H9 (cell line): ENCODE measurements at regions not wholly inside any gene's neighbourhood (a gene's known extent, or its start where the extent isn't known, plus 50 kb on each side); places are given as distances from the start of the nearest gene placed in this dataset.

Experiments used
- DNase-seq: peaks from one replicate; pipeline ENCODE4 v3.0.0-alpha.2; 2017
- H2AFZ ChIP-seq: one replicate; pipeline ENCODE4 v1.6.1; 2013; ENCODE audit warnings: mild to moderate bottlenecking, low read length, control low read depth, moderate library complexity
- H2AK5ac ChIP-seq: 2 replicates; pipeline ENCODE4 v1.6.1; 2013; ENCODE audit warnings: low read length, control low read depth, mixed read lengths; ENCODE audit not compliant: insufficient read length
- H2BK120ac ChIP-seq: one replicate; pipeline ENCODE4 v1.6.1; 2013; ENCODE audit warnings: low read depth, mild to moderate bottlenecking, low read length, control low read depth, inconsistent platforms; ENCODE audit not compliant: poor library complexity, severe bottlenecking
- H2BK12ac ChIP-seq: 2 replicates; pipeline ENCODE4 v1.6.1; 2013; ENCODE audit warnings: low read length, control low read depth, mixed read lengths, low read depth; ENCODE audit not compliant: insufficient read length
- H2BK15ac ChIP-seq: 2 replicates; pipeline ENCODE4 v1.6.1; 2013; ENCODE audit warnings: low read depth, low read length, control low read depth
- H2BK20ac ChIP-seq: one replicate; pipeline ENCODE4 v1.6.1; 2013; ENCODE audit warnings: low read depth, mild to moderate bottlenecking, low read length, control low read depth, inconsistent platforms; ENCODE audit not compliant: poor library complexity, severe bottlenecking
- H2BK5ac ChIP-seq: 2 replicates; pipeline ENCODE4 v1.6.1; 2013; ENCODE audit warnings: low read length, control low read depth, mixed read lengths; ENCODE audit not compliant: insufficient read length
- H3K14ac ChIP-seq: 2 replicates; pipeline ENCODE4 v1.6.1; 2013; ENCODE audit warnings: low read length, control low read depth; ENCODE audit not compliant: insufficient read depth
- H3K18ac ChIP-seq: 2 replicates; pipeline ENCODE4 v1.6.1; 2013; ENCODE audit warnings: low read depth, mild to moderate bottlenecking, mixed read lengths, low read length, control low read depth; ENCODE audit not compliant: insufficient read length
- H3K23ac ChIP-seq: 2 replicates; pipeline ENCODE4 v1.6.1; 2013; ENCODE audit warnings: low read length, control low read depth, mixed read lengths, low read depth; ENCODE audit not compliant: insufficient read length
- H3K23me2 ChIP-seq: 2 replicates; pipeline ENCODE4 v1.6.1; 2013; ENCODE audit warnings: low read depth, mild to moderate bottlenecking, mixed read lengths, low read length, control low read depth; ENCODE audit not compliant: insufficient read length, poor library complexity, severe bottlenecking
- H3K27ac ChIP-seq: 2 replicates; pipeline ENCODE4 v1.5.1; 2013; ENCODE audit warnings: low read length, control low read depth, mixed read lengths, low read depth; ENCODE audit not compliant: insufficient read length
- H3K27me3 ChIP-seq: 2 replicates; pipeline ENCODE4 v1.6.1; 2013; ENCODE audit warnings: low read length, control low read depth, inconsistent platforms; ENCODE audit not compliant: insufficient read depth
- H3K4ac ChIP-seq: 2 replicates; pipeline ENCODE4 v1.6.1; 2013; ENCODE audit warnings: low read depth, mild to moderate bottlenecking, control low read depth, inconsistent platforms, low read length, moderate library complexity
- H3K4me1 ChIP-seq: 2 replicates; pipeline ENCODE4 v1.6.1; 2013; ENCODE audit warnings: low read length, control low read depth, inconsistent platforms; ENCODE audit not compliant: insufficient read depth
- H3K4me2 ChIP-seq: 2 replicates; pipeline ENCODE4 v1.6.1; 2013; ENCODE audit warnings: low read length, control low read depth, mixed read lengths; ENCODE audit not compliant: insufficient read length, insufficient read depth
- H3K56ac ChIP-seq: 2 replicates; pipeline ENCODE4 v1.6.1; 2013; ENCODE audit warnings: low read depth, mild to moderate bottlenecking, mixed read lengths, low read length, control low read depth; ENCODE audit not compliant: insufficient read length
- H3K79me1 ChIP-seq: 2 replicates; pipeline ENCODE4 v1.6.1; 2013; ENCODE audit warnings: low read depth, mild to moderate bottlenecking, moderate library complexity, low read length, control low read depth, inconsistent platforms; ENCODE audit not compliant: insufficient read depth, poor library complexity, severe bottlenecking
- H3K79me2 ChIP-seq: 2 replicates; pipeline ENCODE4 v1.6.1; 2013; ENCODE audit warnings: low read length, control low read depth, inconsistent platforms; ENCODE audit not compliant: insufficient read depth
- H3K9ac ChIP-seq: 2 replicates; pipeline ENCODE4 v1.6.1; 2013; ENCODE audit warnings: low read length, control low read depth, mixed read lengths; ENCODE audit not compliant: insufficient read length; ENCODE audit errors: extremely low read depth
- H3K9me3 ChIP-seq: one replicate; pipeline ENCODE4 v1.6.1; 2013; ENCODE audit warnings: low read depth, low read length, inconsistent platforms; ENCODE audit not compliant: control insufficient read depth
- H3T11ph ChIP-seq: one replicate; pipeline ENCODE4 v1.6.1; 2013; ENCODE audit warnings: mild to moderate bottlenecking, low read length, control low read depth, inconsistent platforms
- H4K20me1 ChIP-seq: one replicate; pipeline ENCODE4 v1.6.1; 2013; ENCODE audit not compliant: control insufficient read depth, insufficient read length, insufficient read depth
- H4K5ac ChIP-seq: 2 replicates; pipeline ENCODE4 v1.6.1; 2013; ENCODE audit warnings: low read depth, mild to moderate bottlenecking, mixed read lengths, low read length, control low read depth; ENCODE audit not compliant: insufficient read length
- H4K8ac ChIP-seq: replicated peaks from 2 replicates; pipeline ENCODE4 v1.6.1; 2013; ENCODE audit warnings: low read length, control low read depth, mixed read lengths, low read depth; ENCODE audit not compliant: insufficient read length
- H4K91ac ChIP-seq: 2 replicates; pipeline ENCODE4 v1.6.1; 2013; ENCODE audit warnings: low read depth, mild to moderate bottlenecking, moderate library complexity, mixed read lengths, low read length, control low read depth; ENCODE audit not compliant: insufficient read length
- H3K27ac Mint-ChIP-seq, 3 experiments: 2 replicates in 2 of 3; 3 replicates in 1 of 3; pipeline ENCODE4 v1.8.0; 2020 to 2021; ENCODE audit warnings: mixed read lengths in 3 of 3, mild to moderate bottlenecking in 1 of 3, moderate library complexity in 1 of 3
- H3K27me3 Mint-ChIP-seq: 2 replicates; pipeline ENCODE4 v1.8.0; 2021; ENCODE audit warnings: low read depth, mild to moderate bottlenecking, moderate library complexity, mixed read lengths
- H3K36me3 Mint-ChIP-seq, 3 experiments: 2 replicates in 2 of 3; 3 replicates in 1 of 3; pipeline ENCODE4 v1.8.0; 2020 to 2021; ENCODE audit warnings: low read depth in 3 of 3, mixed read lengths in 3 of 3; ENCODE audit not compliant: insufficient read depth in 1 of 3
- H3K4me1 Mint-ChIP-seq, 2 experiments: 2 replicates each; pipeline ENCODE4 v1.8.0; 2020; ENCODE audit warnings: mixed read lengths in 2 of 2
- H3K4me3 Mint-ChIP-seq, 2 experiments: 2 replicates in 1 of 2; 3 replicates in 1 of 2; pipeline ENCODE4 v1.8.0; 2020 to 2021; ENCODE audit warnings: mild to moderate bottlenecking in 2 of 2, mixed read lengths in 2 of 2, moderate library complexity in 1 of 2
- H3K9me3 Mint-ChIP-seq, 2 experiments: 2 replicates in 1 of 2; 3 replicates in 1 of 2; pipeline ENCODE4 v1.8.0; 2020; ENCODE audit warnings: mild to moderate bottlenecking in 2 of 2, mixed read lengths in 2 of 2, moderate library complexity in 1 of 2
- WGBS: extraction: QIAGEN DNeasy Blood & Tissue Kit; methylation state at CpG from one replicate; pipeline ENCODE4 v1.1.7; 2013; ENCODE audit warnings: missing lambda C conversion rate, low lambda C conversion rate, mixed read lengths; ENCODE audit not compliant: insufficient read length; ENCODE audit errors: extremely low coverage; 5-methylcytosine and 5-hydroxymethylcytosine counted together
- TF ChIP-seq, protein P1 (sequence below): fragments of 200-600 bp; sonication (generic); conservative IDR thresholded peaks from 3 replicates; pipeline ENCODE4 v1.8.0; 2021; ENCODE audit warnings: antibody characterized with exemption, mild to moderate bottlenecking

DNA sequence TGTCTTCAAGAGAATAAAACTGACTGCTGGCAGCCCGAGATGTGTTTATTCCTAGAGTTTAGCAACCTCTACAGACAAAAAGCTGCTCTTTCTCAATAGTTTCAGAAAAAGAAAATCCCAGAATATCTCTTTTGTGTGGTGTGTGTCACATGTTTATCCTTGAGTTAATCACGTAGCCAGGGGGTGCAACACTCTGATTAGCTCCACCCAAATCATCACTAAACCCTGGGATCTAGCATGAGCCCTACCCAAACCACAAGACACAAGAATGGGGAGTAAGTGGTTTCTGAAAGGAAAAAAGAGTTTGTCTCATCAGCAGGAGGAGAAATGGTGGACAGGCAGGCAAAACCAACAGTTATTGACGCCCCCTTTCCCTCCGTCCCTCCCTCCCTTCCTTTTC, 78.5 kb upstream of the AGBL1 start:
- H3K4me1 Mint-ChIP-seq, result peaks cover 2 to 9% of the 10 kb centered on the region in 2 experiments; a peak in 2 of 4 replicates
- Histone ChIP-seq H2BK120ac (no peak overlapping the region), H2BK15ac (no peak overlapping the region), H3K18ac (no peak overlapping the region), H3K27me3 (no peaks in the 10 kb centered on the region), H3K79me2 (no peaks in the 10 kb centered on the region), H3K79me1 (no peaks in the 10 kb centered on the region), H3T11ph (no peak overlapping the region), H2BK5ac (no peak overlapping the region), H3K4me1 (no peaks in the 10 kb centered on the region; the same call in 1 of the 2 replicates), H4K91ac (no peak overlapping the region), H4K20me1 (no peaks in the 10 kb centered on the region), H2BK20ac (no peak overlapping the region), H2BK12ac (no peak overlapping the region), H3K56ac (no peak overlapping the region), H3K9ac (no peak overlapping the region), H3K4ac (no peak overlapping the region), H3K23me2 (no peaks in the 10 kb centered on the region), H3K9me3 (no peaks in the 10 kb centered on the region), H3K14ac (no peak overlapping the region), H4K8ac (no peak overlapping the region), H3K4me2 (no peak overlapping the region), H4K5ac (no peak overlapping the region), H2AFZ (no peak overlapping the region), H3K23ac (no peak overlapping the region), H3K27ac (no peak overlapping the region), H2AK5ac (no peak overlapping the region)
- TF ChIP-seq, protein P1, sequence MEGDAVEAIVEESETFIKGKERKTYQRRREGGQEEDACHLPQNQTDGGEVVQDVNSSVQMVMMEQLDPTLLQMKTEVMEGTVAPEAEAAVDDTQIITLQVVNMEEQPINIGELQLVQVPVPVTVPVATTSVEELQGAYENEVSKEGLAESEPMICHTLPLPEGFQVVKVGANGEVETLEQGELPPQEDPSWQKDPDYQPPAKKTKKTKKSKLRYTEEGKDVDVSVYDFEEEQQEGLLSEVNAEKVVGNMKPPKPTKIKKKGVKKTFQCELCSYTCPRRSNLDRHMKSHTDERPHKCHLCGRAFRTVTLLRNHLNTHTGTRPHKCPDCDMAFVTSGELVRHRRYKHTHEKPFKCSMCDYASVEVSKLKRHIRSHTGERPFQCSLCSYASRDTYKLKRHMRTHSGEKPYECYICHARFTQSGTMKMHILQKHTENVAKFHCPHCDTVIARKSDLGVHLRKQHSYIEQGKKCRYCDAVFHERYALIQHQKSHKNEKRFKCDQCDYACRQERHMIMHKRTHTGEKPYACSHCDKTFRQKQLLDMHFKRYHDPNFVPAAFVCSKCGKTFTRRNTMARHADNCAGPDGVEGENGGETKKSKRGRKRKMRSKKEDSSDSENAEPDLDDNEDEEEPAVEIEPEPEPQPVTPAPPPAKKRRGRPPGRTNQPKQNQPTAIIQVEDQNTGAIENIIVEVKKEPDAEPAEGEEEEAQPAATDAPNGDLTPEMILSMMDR, result no peak
- H3K9me3 Mint-ChIP-seq, result no peaks in the 10 kb centered on the region
- no peak overlapping the region for H3K4me3 Mint-ChIP-seq
- H3K27ac Mint-ChIP-seq, result no peak overlapping the region
- H3K27me3 Mint-ChIP-seq, result no peaks in the 10 kb centered on the region; the same call in none of the 2 replicates
- DNase-seq, result no peak
- WGBS, result no CpG with 5 or more reads among the region's 4 CpGs
- H3K36me3 Mint-ChIP-seq, result no peaks in the 10 kb centered on the region
